A673 (cell line): ENCODE measurements at regions not wholly inside any gene's neighbourhood (a gene's known extent, or its start where the extent isn't known, plus 50 kb on each side); places are given as distances from the start of the nearest gene placed in this dataset.

Source experiments
- BruUV-seq: library from RNA; stranded (reverse); fragments of 400-500 nt; replicated peaks from 2 replicates; lab custom pipeline; 2021; lab: Mats Ljungman, UMichigan
- CTCF ChIA-PET: fragments of 300-600 bp; sonication (Branson Sonifier 250); formaldehyde crosslinking; loops from one replicate; lab custom pipeline; 2022; ENCODE audit warnings: antibody characterized with exemption; lab: Charles Lee
- POLR2A ChIA-PET: fragments of 300-600 bp; sonication (Branson Sonifier 250); formaldehyde crosslinking; loops from one replicate; lab custom pipeline; 2022; ENCODE audit warnings: antibody characterized with exemption; ENCODE audit not compliant: low non-redundant PET; lab: Charles Lee
- DNase-seq: peaks from one replicate; pipeline ENCODE4 v3.0.0-alpha.2; 2015; ENCODE audit warnings: low spot score
- H3K27ac ChIP-seq: fragments of 200-600 bp; sonication (generic); 2 replicates; pipeline ENCODE4 v1.5.1; 2016; ENCODE audit warnings: mixed run types, low read depth, mild to moderate bottlenecking, mixed read lengths, antibody characterized with exemption, low read length; ENCODE audit not compliant: poor library complexity, severe bottlenecking
- H3K27me3 ChIP-seq: fragments of 200-600 bp; sonication (generic); replicated peaks from 2 replicates; pipeline ENCODE4 v1.6.1; 2017; ENCODE audit warnings: mixed run types, low read depth, mild to moderate bottlenecking, mixed read lengths, antibody characterized with exemption, low read length; ENCODE audit not compliant: insufficient read depth, poor library complexity
- H3K36me3 ChIP-seq: fragments of 200-600 bp; sonication (generic); 2 replicates; pipeline ENCODE4 v1.6.1; 2016; ENCODE audit warnings: mixed run types, mild to moderate bottlenecking, mixed read lengths, antibody characterized with exemption, low read length; ENCODE audit not compliant: insufficient read depth, poor library complexity, severe bottlenecking
- H3K4me1 ChIP-seq: fragments of 200-600 bp; sonication (generic); 2 replicates; pipeline ENCODE4 v1.6.1; 2017; ENCODE audit warnings: mixed run types, mild to moderate bottlenecking, mixed read lengths, antibody characterized with exemption, low read length; ENCODE audit not compliant: insufficient read depth, poor library complexity, severe bottlenecking
- H3K4me3 ChIP-seq: fragments of 200-600 bp; sonication (generic); 2 replicates; pipeline ENCODE4 v1.5.1; 2016; ENCODE audit warnings: low read depth, mixed run types, mild to moderate bottlenecking, mixed read lengths, low read length; ENCODE audit not compliant: poor library complexity, severe bottlenecking
- H3K9me3 ChIP-seq: fragments of 200-600 bp; sonication (generic); 2 replicates; pipeline ENCODE4 v1.6.1; 2016; ENCODE audit warnings: mixed run types, low read depth, mild to moderate bottlenecking, mixed read lengths, antibody characterized with exemption, low read length; ENCODE audit not compliant: poor library complexity, severe bottlenecking
- EZH2 ChIP-seq: fragments of 200-600 bp; sonication (generic); IDR thresholded peaks from 2 replicates; pipeline ENCODE4 v1.6.1; 2017; ENCODE audit warnings: borderline replicate concordance, low read depth, mild to moderate bottlenecking, mixed read lengths, antibody characterized with exemption, low read length; ENCODE audit not compliant: poor library complexity, severe bottlenecking
- intact Hi-C: fragments of 100-400 bp; cut with micrococcal nuclease; formaldehyde crosslinking; loops from one replicate; pipeline ENCODE4 v1.10.0; 2022; ENCODE audit not compliant: unreplicated experiment
- TF ChIP-seq, protein P1 (sequence below): fragments of 300-800, 200-600 bp; sonication (generic); conservative IDR thresholded peaks from 2 replicates; pipeline ENCODE4 v1.5.1; 2017; ENCODE audit warnings: low read depth, mild to moderate bottlenecking, antibody characterized with exemption, low read length, moderate library complexity, mixed read lengths

DNA sequence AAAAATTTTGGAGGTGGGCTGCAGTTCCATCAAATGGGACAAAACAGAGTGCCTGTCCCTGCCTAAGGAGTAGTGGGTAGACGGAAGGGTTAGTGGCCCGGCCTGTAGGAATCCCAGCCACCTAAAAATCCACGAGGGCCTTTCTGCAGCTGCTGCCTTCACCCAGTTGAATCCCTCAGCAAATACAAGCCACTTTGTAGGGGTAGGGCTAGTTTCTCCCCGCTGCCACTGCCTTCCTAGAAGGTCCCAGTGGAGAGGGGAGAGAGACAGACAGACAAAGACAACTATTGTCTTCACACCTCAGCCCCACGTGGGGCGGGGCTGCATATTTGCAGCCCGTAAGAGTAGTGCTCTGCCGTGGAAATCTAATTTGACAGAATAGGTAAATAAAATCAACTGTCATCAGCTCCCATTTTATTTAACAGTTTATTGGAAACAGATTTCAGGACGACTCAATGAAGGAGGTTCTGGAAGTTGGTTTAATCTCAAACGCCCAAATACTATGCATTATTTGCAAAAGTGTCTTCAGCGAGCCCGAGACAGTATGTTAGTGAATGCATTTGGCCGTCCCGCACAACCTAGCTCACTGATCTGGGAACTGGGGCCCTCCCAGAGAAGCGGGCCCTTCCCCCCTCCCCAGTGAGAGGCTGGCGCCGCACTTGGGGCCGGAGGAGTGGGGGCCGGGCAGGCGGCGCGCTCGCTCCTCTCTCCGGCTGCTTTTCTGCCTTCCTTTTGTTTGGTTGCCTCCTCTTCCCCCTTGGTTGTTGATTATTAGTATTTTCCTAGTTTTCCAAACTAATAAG lies 67.6 kb upstream of the TBCA start:
- ChIA-PET CTCF (no interaction called here), POLR2A (no interaction called here)
- no peaks in the 10 kb centered on the region for H3K9me3 ChIP-seq
- no peaks in the 10 kb centered on the region for H3K4me1 ChIP-seq
- DNase-seq = no peak
- no peak overlapping the region for H3K4me3 ChIP-seq
- no peak for TF ChIP-seq EZH2
- TF ChIP-seq, protein P1, sequence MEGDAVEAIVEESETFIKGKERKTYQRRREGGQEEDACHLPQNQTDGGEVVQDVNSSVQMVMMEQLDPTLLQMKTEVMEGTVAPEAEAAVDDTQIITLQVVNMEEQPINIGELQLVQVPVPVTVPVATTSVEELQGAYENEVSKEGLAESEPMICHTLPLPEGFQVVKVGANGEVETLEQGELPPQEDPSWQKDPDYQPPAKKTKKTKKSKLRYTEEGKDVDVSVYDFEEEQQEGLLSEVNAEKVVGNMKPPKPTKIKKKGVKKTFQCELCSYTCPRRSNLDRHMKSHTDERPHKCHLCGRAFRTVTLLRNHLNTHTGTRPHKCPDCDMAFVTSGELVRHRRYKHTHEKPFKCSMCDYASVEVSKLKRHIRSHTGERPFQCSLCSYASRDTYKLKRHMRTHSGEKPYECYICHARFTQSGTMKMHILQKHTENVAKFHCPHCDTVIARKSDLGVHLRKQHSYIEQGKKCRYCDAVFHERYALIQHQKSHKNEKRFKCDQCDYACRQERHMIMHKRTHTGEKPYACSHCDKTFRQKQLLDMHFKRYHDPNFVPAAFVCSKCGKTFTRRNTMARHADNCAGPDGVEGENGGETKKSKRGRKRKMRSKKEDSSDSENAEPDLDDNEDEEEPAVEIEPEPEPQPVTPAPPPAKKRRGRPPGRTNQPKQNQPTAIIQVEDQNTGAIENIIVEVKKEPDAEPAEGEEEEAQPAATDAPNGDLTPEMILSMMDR = no peak
- peaks cover 42% of the 10 kb centered on the region for H3K27me3 ChIP-seq
- intact Hi-C loops = no loop called here
- H3K27ac ChIP-seq = no peak overlapping the region
- no peaks in the 10 kb centered on the region for H3K36me3 ChIP-seq
- BruUV-seq = no TSS peak

DNA sequence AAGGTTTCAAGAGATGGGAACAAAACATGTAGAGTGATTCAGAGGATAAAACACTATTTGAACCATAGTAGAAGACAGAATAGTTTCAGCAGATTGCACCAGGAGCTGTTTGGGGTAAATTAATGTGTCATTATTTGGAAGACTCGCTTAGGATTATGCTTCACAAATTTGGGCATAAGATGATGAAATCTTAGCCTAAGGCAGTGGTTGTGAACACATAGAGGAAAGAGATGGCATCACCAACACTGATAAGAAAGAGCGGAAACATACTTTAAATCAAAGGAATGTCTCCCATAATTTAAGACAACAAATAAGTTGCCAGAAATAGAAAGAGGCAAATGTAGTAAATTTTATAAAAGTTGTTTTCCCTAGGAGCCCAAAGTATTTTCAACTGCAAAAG lies 66.1 kb upstream of the TBCA start:
- CTCF ChIA-PET = no interaction called here
- no peaks in the 10 kb centered on the region for H3K4me1 ChIP-seq
- H3K27ac ChIP-seq = no peak overlapping the region
- intact Hi-C loops = no loop called here
- BruUV-seq = no TSS peak
- no peaks in the 10 kb centered on the region for H3K36me3 ChIP-seq
- DNase-seq = no peak
- H3K4me3 ChIP-seq = no peak overlapping the region
- TF ChIP-seq, protein P1 = no peak
- TF ChIP-seq EZH2 = no peak
- no peaks in the 10 kb centered on the region for H3K9me3 ChIP-seq
- H3K27me3 ChIP-seq = peaks cover 47% of the 10 kb centered on the region
- POLR2A ChIA-PET = no interaction called here

DNA sequence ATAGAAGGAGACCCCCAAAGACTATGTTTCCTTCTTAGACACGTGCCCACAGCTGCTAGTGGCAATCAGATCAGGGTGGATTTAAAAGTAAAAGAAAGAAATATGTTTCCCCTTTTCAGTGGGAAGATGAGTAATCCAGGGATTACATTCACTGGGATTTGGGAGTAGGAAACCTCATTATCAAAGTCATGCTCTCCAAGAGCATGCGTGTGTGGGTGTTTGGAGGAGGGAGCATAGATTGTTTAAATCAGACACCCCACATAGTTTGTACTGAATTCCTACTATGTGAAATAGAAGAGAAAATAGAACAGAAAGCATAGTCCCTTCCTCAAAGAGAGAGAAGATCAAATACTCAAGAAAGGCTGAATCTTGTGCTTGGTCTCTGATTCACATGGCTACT lies 65.5 kb upstream of the TBCA start:
- no peak for TF ChIP-seq EZH2
- TF ChIP-seq, protein P1 = no peak
- H3K27ac ChIP-seq = no peak overlapping the region
- H3K4me1 ChIP-seq = no peaks in the 10 kb centered on the region
- POLR2A ChIA-PET = no interaction called here
- H3K27me3 ChIP-seq = peaks cover 45% of the 10 kb centered on the region
- no peak overlapping the region for H3K4me3 ChIP-seq
- CTCF ChIA-PET = no interaction called here
- H3K9me3 ChIP-seq = no peaks in the 10 kb centered on the region
- no peaks in the 10 kb centered on the region for H3K36me3 ChIP-seq
- intact Hi-C loops = no loop called here
- no TSS peak for BruUV-seq
- DNase-seq = no peak
